NCI-H524 (cell line): ENCODE measurements at regions not wholly inside any gene's neighbourhood (a gene's known extent, or its start where the extent isn't known, plus 50 kb on each side); places are given as distances from the start of the nearest gene placed in this dataset.

Source experiments
- DNase-seq, 2 experiments: peaks; one replicate each; lab custom pipeline; 2025; lab: John Stamatoyannopoulos, UW

DNA sequence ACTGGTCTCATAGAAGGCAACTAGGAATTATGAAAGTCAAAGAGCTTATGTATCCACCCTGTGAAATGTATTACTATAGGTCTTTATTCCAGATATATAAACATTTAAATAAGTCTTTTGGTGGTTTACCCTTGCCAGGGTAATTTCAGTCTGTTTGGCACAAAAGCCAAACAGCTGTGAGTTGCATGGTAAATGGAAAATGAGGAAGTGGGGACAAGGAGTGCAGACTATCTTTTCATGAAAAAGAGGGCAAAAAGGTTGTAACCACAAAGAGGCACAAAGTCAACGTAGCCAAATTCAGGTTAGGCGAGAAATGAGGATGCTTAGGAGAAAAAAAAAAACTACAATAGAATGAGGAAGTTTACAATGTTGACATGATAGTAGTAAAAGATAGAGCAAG is 492.3 kb upstream of the PRMT6 start:
- no peak for DNase-seq

DNA sequence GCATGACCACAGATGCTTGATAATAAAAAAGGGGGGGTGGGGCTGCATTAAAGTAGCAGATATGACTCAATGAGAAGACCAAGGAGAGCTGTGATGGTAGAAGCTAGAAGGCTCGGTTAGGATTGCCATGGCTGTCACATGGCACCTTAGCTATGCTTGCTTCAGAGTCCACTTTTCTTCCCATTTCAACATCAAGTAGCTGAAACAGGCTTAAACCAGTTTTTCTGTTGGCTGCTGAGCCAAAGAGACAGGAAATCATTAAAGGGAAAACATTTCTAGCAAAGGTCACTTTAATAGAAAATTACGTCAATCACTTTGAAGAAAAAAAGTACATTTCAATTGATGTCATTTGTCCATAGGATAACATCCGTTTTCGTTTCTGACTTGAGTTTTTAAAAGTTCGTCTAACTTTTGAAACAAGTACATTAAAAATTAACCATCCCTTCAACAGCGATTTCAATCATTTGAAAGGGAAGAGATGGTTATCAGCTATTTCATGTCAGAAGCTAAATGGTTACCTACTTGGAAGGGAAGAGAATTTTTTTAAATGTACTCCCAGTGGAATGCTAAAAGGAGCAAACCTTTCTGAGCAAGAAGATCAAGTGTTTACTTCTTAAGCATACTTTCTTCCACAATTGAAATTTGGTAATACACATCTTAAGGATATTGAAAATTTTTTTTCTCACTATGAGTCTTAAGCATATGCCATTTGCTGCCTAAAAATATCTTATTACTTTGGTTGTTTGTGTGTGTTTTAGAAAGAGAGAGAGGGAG is 488.1 kb upstream of the PRMT6 start:
- no peak for DNase-seq

DNA sequence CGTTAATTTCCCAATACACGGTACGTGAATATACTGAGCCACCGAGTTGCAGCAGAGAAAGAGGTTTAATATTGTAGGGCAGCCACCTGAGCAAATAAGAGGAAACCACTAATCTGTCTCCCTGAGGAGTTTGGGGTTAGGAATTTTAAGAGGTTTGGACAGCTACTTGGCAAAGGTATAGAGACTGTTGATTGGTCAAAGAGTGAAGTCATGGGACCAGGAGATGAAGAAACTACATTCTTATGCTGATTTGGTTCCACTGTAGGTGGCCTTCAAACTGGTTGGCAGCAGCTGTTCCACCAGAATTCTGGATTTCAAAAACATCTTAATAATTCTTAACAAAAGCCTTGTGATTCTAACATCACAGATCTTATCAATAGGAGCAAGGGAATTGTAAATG is 485.4 kb upstream of the PRMT6 start:
- no peak for DNase-seq

DNA sequence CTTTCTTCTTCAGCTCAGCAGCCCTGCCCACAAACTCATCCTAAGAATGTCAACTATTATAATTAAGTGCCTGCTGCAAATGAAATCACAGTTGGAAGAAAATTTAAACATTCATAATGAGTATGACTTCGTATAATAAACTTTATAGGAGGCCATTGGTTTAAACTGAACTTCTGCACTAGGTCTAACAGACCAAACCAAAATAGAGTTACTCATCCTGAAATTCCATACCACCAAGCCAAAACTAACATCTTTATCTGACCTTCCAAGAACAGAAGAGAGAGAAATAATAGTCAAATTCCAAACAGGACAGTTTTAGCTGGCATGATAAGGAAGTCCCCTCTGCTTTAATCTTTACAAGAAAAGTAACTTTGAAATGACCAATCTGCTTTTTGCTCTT is 472.4 kb upstream of the PRMT6 start:
- DNase-seq, result no peak

- no peak for DNase-seq
Measured at GRCh38 chr1:106584676-106585075, 471.8 kb upstream of the PRMT6 start.

DNA sequence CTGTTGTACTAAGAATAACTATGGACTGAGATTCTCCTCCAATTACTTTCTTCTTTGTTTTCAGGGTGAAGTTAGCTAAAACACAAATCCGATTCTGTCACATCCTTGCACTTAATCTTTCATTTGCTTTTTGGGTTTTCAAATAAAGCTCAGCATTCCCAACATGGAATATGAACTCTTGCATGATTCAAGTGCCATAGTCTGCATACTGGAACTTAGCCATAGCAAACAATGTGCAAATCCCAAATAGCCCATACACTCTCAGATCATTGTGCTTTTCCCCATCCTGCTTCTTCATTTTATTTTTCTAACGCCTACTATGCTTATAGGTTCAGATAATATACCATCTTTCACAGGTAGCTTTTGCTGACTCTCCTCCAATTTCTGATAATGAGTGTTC is 455.8 kb upstream of the PRMT6 start:
- no peak for DNase-seq

GRCh38 chr1:106603616-106604015 is 452.9 kb upstream of the PRMT6 start:
- DNase-seq, result no peak

GRCh38 chr1:106608841-106609240 is 447.6 kb upstream of the PRMT6 start:
- no peak for DNase-seq

DNA sequence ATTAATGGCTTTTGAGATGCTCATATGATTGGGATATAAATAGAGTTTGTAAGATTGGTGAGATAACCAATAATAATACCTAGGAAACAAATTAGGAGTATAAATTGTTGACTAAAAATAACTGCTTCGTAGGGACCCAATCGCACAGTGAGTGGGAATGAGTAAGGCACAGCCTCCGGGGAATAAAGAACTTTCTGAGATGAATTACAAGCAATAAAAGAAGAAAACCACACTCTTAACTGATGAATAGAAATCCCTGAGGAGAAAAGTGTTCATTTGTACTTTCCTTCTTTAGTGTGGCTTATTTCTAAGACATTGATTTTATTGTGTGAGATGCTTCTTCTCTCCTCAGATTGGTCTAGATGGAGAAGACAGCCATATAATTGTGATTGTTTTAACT is 443.4 kb upstream of the PRMT6 start:
- no peak for DNase-seq

GRCh38 chr1:106613861-106614260 is 442.6 kb upstream of the PRMT6 start:
- DNase-seq, result no peak

GRCh38 chr1:106615473-106615872 is 441.0 kb upstream of the PRMT6 start:
- no peak for DNase-seq

GRCh38 chr1:106619080-106619826 is 437.2 kb upstream of the PRMT6 start:
- DNase-seq, result no peak

DNA sequence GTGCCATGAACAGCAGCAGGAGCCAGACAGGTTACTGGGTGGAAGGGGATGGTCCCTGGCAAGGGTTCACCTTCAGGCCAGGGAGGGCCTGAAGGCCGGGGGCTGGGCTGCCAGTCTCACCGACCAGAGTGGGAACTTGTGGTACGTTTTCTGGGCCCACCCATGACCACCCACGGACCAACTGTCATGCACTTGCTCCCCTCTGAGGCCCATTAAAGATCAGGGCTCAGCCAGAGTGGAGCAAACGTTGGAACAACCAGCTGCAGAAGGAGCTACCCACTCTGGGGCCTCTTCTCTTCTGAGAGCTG is 436.7 kb upstream of the PRMT6 start:
- DNase-seq, result no peak

- no peak for DNase-seq
Measured at GRCh38 chr1:106620521-106620954, 435.9 kb upstream of the PRMT6 start.

DNA sequence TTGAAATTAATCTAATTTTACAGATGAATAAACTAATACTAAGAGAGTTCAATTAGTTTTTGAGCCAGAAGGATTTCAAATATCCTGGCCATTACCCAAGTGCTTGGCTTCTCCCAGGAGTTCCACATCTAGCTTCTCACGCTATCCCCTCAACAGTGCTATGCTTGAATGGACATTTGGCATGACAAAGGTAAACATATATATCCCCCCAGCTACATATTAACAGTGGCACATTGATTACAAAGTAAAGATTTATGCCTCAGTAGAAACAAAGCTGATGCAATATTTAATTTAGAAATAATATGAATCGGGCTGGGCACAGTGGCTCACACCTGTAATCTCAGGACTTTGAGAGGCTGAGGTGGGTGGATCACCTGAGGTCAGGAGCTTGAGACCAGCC is 434.6 kb upstream of the PRMT6 start:
- no peak for DNase-seq

GRCh38 chr1:106637566-106637965 is 418.9 kb upstream of the PRMT6 start:
- DNase-seq, result no peak

DNA sequence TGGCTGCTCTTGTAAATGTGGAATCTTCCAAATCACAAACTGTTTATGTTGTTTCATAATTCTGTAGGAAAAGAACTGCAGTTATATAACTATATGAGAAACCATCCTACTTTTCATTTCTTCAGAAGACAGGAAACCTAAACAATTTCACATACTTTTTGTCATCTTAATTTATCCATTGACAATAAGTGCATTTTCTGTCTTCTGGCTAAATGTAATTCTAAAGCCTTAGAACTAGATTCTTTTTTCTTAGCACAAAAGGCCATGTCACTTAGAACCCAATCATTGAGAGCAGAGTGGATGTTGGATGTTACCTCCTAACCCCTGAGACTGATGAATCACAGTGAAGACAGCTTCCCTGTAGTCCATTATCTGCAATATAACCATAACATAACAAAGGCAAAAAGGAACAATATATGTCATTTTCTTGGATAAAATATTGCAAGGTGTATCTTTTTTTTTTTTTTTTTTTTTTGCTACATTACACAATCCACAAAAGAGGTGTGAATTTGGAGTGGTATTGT is 410.2 kb upstream of the PRMT6 start:
- DNase-seq, result no peak

- DNase-seq, result no peak
Measured at GRCh38 chr1:106646816-106647215, 409.7 kb upstream of the PRMT6 start.

- DNase-seq, result peak in 1 of 2 experiments; percentile 9
Measured at GRCh38 chr1:106651028-106651762, 405.3 kb upstream of the PRMT6 start.

DNA sequence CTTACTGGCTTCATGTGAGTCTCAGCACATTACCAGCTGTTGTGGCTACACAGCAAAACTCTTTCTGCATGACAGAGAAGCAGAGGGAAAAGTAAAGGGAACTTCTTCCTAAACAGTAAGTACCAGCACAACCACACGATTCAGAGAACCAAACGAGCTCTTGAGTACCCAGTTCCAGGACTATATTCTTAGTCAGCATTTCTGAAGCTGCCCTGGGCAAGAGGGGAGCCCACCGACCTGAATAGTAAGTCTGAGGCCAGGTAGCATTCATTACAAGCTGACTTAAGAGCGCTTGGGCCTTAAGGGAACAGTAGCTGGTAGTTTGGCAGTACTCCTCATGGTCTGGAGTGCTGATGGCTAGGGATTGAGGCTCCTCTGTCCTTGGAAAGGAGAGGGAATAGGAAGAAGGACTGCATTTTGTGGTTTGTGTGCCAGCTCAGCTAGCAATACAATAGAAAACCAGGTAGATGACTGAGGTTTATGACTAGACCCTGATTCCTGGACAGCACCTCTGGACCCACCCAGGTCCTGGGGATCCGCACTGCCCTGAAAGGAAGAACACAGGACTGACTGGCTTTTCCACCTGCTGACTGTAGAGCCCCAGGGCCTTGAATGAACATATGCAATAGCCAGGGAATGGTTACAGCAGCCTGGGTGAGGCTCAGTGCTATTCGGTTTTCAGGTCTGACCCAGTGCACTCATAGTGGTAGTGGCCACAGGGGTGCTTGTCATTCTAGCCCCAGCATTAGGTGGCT is 396.8 kb upstream of the PRMT6 start:
- no peak for DNase-seq

DNA sequence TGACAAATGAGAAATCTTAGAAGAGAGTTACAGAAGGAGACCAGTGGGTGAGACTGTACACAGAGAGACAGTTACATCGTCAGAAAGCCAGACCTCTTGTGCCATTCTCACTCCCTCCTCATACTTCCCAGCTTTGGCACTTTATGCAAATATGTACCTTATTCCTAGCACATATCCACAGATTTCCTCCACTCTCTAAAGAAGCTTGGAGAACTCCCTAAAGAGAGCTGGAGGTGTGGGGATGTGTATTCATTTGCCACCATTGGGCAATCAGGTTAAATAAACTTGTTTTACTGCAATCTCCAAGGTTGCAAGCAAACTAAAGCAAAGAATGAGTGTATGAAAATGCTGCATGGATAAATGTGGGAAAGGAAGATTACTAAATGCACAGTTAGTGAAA is 380.9 kb upstream of the PRMT6 start:
- no peak for DNase-seq

GRCh38 chr1:106676021-106676420 is 380.5 kb upstream of the PRMT6 start:
- no peak for DNase-seq
